Activated B cell treated with CpG ODN at 0.5 μM for 24 hours (primary cell): ENCODE measurements at regions not wholly inside any gene's neighbourhood (a gene's known extent, or its start where the extent isn't known, plus 50 kb on each side); places are given as distances from the start of the nearest gene placed in this dataset.

Experiments
- ATAC-seq: fragments of 200-7000 bp; cut with Tn5 transposase; one replicate; pipeline ENCODE4 v1.10.0; 2021; ENCODE audit warnings: low read depth, mild to moderate bottlenecking, moderate library complexity
- CTCF ChIA-PET: fragments of 350-600 bp; sonication (Branson Sonifier 250); formaldehyde crosslinking; loops from one replicate; lab custom pipeline; 2021; ENCODE audit warnings: antibody characterized with exemption; lab: Charles Lee
- POLR2A ChIA-PET: fragments of 350-600 bp; sonication (Branson Sonifier 250); formaldehyde crosslinking; loops from one replicate; lab custom pipeline; 2021; ENCODE audit warnings: antibody characterized with exemption; lab: Charles Lee
- DNase-seq: peaks from one replicate; pipeline ENCODE4 v3.0.0; 2022
- H3K27ac Mint-ChIP-seq: one replicate; pipeline ENCODE4 v1.8.0; 2020; ENCODE audit warnings: mixed read lengths
- H3K27me3 Mint-ChIP-seq: one replicate; pipeline ENCODE4 v1.8.0; 2021; ENCODE audit warnings: mixed read lengths
- H3K36me3 Mint-ChIP-seq: one replicate; pipeline ENCODE4 v1.8.0; 2021; ENCODE audit warnings: low read depth, mixed read lengths
- H3K4me1 Mint-ChIP-seq: one replicate; pipeline ENCODE4 v1.8.0; 2021; ENCODE audit warnings: mixed read lengths
- H3K4me3 Mint-ChIP-seq: one replicate; pipeline ENCODE4 v1.8.0; 2020; ENCODE audit warnings: mild to moderate bottlenecking, mixed read lengths
- H3K9me3 Mint-ChIP-seq: one replicate; pipeline ENCODE4 v1.8.0; 2020; ENCODE audit warnings: mixed read lengths
- intact Hi-C: fragments of 100-400 bp; cut with micrococcal nuclease; formaldehyde crosslinking; loops from one replicate; pipeline ENCODE4 v1.15.1; 2024
- TF ChIP-seq, protein P1 (sequence below): fragments of 200-600 bp; IDR thresholded peaks from one replicate; pipeline ENCODE4 v1.8.0; 2022; ENCODE audit warnings: antibody characterized with exemption, mild to moderate bottlenecking

DNA sequence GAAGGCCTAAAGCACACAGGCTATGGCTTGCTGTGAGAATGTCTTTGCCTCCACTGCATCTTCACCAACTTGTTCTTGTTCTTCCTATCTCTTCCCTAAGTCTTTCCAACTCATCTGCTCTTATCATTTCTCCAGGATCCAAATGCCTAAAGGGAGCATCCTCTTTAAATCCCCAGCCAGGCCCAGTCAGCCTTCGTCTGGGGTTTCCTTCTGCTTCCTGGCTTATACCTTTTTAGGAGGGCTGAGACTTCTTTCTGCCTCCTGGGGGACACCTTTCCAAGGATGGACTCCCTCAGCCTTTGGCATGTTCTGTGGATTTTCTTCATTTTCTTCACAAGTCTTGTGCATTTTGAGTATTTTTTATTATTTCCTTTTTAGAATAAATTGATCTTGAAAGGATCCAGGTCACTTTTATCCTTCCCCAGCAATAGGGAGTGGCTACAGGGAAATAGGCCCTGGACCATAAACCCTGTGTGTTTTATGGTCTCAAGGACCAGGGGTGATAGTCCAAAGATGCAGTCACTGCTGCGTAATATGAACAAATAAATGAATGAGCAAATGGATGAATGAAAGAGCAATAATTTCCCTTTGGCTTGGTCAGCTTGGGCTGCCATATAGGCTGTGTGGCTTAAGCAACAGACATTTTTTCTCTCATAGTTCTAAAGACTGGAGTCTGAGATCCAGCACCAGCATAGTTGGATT lies 122.1 kb upstream of the LRIG1 start:
- Mint-ChIP-seq H3K36me3 (no peaks in the 10 kb centered on the region), H3K27me3 (no peaks in the 10 kb centered on the region), H3K27ac (no peak overlapping the region), H3K9me3 (no peaks in the 10 kb centered on the region), H3K4me3 (no peak overlapping the region), H3K4me1 (no peaks in the 10 kb centered on the region)
- intact Hi-C loops = no loop called here
- DNase-seq (no peak), ATAC-seq (no peak)
- CTCF ChIA-PET = no interaction called here
- POLR2A ChIA-PET = no interaction called here
- TF ChIP-seq, protein P1, sequence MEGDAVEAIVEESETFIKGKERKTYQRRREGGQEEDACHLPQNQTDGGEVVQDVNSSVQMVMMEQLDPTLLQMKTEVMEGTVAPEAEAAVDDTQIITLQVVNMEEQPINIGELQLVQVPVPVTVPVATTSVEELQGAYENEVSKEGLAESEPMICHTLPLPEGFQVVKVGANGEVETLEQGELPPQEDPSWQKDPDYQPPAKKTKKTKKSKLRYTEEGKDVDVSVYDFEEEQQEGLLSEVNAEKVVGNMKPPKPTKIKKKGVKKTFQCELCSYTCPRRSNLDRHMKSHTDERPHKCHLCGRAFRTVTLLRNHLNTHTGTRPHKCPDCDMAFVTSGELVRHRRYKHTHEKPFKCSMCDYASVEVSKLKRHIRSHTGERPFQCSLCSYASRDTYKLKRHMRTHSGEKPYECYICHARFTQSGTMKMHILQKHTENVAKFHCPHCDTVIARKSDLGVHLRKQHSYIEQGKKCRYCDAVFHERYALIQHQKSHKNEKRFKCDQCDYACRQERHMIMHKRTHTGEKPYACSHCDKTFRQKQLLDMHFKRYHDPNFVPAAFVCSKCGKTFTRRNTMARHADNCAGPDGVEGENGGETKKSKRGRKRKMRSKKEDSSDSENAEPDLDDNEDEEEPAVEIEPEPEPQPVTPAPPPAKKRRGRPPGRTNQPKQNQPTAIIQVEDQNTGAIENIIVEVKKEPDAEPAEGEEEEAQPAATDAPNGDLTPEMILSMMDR = no peak

DNA sequence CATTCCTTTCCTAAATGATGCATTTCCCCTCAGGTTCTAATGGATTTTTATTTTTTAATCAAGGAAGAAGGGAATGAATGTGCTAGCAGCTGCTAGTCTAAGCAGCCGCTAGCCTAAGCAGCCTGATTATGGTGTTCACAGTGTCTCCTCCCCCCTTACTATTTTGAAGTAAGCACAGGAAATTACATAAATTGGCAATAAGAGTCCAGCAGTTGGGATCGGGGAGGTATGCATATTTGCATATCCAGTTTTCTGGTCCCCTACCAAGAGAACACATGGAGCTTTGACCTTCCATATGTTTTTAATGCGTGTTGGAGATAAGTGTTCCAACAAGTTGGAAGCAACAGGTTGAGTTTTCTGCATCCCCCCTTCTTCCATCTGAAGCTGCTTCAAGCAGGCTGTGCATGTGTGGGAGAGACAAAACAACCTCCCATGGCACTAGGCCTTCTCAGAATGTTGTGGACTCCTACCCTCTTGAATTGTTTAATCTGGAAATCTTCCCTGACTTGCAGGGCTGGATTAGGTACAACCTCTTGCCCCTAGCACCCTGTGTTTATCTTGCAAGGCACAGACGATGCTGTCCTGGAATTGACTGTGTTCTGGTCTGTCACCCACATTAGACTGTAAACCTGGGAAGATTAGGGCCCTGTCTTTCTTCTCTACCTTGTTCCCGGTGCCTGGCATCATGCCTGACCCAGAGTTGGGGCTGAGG lies 124.8 kb upstream of the LRIG1 start:
- H3K4me1 Mint-ChIP-seq = no peaks in the 10 kb centered on the region
- TF ChIP-seq, protein P1 = no peak
- ChIA-PET CTCF (no interaction called here), POLR2A (no interaction called here)
- no peaks in the 10 kb centered on the region for H3K27me3 Mint-ChIP-seq
- H3K9me3 Mint-ChIP-seq = no peaks in the 10 kb centered on the region
- no peak for ATAC-seq
- intact Hi-C loops = no loop called here
- no peak for DNase-seq
- H3K4me3 Mint-ChIP-seq = no peak overlapping the region
- H3K36me3 Mint-ChIP-seq = no peaks in the 10 kb centered on the region
- no peak overlapping the region for H3K27ac Mint-ChIP-seq

DNA sequence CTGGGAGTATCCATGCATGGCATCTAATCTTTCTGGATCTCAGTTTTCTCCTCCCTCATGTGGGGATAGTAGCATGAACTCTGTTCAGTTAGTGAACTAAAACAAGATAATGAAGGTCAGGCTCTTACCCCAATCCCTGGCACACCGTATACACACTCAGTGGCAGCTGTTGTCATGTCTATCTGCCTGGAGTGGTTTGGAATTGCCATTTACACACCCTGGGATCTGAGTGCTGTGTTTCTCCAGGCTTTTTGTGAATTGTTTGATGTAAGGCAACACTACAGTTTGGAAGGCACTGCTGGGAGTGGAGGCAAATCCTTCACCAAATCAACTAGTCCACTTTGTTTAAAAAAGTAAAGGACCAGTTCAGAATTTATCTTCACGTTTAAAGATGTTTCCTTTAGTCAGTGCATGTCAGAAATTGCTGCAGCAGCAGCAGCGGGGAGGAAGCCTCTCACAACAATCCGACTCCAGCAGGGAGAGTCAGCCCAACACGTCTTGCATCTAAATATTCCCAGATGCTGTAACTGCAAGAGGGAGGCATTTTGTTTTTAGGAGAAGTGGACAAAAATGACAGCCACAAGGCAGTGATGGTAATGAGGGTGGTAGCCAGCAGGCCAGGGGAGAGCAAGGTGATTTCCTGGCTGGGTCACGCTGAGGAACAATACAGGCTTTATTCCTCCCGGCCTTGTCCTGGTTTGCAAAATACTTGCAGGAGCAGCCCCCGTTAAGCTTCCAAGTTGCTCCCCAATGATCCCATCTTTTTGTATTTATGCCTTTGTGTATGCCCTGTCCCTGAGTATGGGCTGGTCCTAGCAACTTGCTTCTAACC lies 128.5 kb upstream of the LRIG1 start:
- Mint-ChIP-seq H3K27me3 (peaks cover 8% of the 10 kb centered on the region), H3K4me3 (no peak overlapping the region), H3K27ac (no peak overlapping the region), H3K36me3 (no peaks in the 10 kb centered on the region), H3K4me1 (no peaks in the 10 kb centered on the region), H3K9me3 (no peaks in the 10 kb centered on the region)
- ChIA-PET CTCF (no interaction called here), POLR2A (no interaction called here)
- intact Hi-C loops = no loop called here
- ATAC-seq (no peak), DNase-seq (no peak)
- TF ChIP-seq, protein P1 = no peak

DNA sequence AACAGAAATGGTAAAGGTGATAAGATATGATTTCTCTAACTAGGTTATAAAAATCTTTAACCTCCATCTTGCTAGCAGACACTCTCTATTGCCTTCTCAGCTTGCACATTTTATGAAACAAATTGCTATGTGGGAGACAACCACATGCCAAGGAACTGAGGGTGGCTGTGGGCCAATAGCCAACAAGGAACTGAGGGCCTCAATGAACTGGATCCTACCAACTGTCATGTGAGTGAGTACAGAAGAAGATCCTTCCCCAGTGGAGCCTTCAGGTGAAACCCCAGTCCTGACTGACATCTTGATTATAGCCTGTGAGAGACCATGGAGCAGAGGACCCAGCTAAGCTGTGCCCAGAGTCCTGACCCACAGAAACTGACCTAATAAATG lies 129.2 kb upstream of the LRIG1 start:
- CTCF ChIA-PET = no interaction called here
- TF ChIP-seq, protein P1 = no peak
- Mint-ChIP-seq H3K27me3 (peaks cover 8% of the 10 kb centered on the region), H3K27ac (no peak overlapping the region), H3K9me3 (no peaks in the 10 kb centered on the region), H3K36me3 (no peaks in the 10 kb centered on the region), H3K4me3 (no peak overlapping the region), H3K4me1 (no peaks in the 10 kb centered on the region)
- POLR2A ChIA-PET = no interaction called here
- no peak for DNase-seq
- intact Hi-C loops = no loop called here
- ATAC-seq = no peak
